ENCODE measurements at regions not wholly inside any gene's neighbourhood (a gene's known extent, or its start where the extent isn't known, plus 50 kb on each side); places are given as distances from the start of the nearest gene placed in this dataset.
A peak's percentile ranks its signal among the peaks of the same experiment; 100 is the strongest.

DNA sequence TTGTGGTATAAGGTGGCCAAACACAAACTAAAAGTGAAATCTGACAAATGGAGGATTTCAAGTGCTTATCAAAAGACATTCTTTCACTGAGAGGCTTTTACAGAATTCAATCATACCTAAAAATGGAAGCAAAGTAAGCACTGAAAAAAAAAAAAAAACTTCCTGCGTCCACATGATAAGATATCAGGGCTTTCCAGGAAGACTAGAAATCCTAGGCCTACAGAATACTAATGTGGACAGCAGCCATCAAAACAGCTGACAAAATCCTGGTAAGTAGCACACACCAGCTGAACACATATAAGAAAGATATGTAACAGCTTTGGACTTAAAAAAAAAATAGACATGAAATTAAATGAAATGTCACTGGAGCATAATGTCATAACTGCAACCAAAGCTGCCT, 178.2 kb downstream of the SUCLG1 start (continued):
- TF ChIP-seq HES1 (IDR thresholded peaks at IDR 0.05; ENCODE audit: low read depth): 0 out of 2 replicates have a peak, but pooled peaks have one; percentile 46
- no peak for TF ChIP-seq L3MBTL2 (IDR thresholded peaks at IDR 0.05)
- TF ChIP-seq, protein P1, sequence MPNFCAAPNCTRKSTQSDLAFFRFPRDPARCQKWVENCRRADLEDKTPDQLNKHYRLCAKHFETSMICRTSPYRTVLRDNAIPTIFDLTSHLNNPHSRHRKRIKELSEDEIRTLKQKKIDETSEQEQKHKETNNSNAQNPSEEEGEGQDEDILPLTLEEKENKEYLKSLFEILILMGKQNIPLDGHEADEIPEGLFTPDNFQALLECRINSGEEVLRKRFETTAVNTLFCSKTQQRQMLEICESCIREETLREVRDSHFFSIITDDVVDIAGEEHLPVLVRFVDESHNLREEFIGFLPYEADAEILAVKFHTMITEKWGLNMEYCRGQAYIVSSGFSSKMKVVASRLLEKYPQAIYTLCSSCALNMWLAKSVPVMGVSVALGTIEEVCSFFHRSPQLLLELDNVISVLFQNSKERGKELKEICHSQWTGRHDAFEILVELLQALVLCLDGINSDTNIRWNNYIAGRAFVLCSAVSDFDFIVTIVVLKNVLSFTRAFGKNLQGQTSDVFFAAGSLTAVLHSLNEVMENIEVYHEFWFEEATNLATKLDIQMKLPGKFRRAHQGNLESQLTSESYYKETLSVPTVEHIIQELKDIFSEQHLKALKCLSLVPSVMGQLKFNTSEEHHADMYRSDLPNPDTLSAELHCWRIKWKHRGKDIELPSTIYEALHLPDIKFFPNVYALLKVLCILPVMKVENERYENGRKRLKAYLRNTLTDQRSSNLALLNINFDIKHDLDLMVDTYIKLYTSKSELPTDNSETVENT (CRISPR knock-in tag; IDR thresholded peaks at IDR 0.05): no peak
- no peak for TF ChIP-seq LEF1 (IDR thresholded peaks at IDR 0.05)
- TF ChIP-seq NFXL1 (CRISPR knock-in tag; IDR thresholded peaks at IDR 0.05): no peak
- TF ChIP-seq CTCFL (IDR thresholded peaks at IDR 0.05; ENCODE audit: borderline replicate concordance, insufficient read depth, low read depth, low read length, poor library complexity, severe bottlenecking): no peak
- TF ChIP-seq, protein P2, sequence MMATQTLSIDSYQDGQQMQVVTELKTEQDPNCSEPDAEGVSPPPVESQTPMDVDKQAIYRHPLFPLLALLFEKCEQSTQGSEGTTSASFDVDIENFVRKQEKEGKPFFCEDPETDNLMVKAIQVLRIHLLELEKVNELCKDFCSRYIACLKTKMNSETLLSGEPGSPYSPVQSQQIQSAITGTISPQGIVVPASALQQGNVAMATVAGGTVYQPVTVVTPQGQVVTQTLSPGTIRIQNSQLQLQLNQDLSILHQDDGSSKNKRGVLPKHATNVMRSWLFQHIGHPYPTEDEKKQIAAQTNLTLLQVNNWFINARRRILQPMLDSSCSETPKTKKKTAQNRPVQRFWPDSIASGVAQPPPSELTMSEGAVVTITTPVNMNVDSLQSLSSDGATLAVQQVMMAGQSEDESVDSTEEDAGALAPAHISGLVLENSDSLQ (IDR thresholded peaks at IDR 0.05): no peak
- no peak for TF ChIP-seq MBD2 (IDR thresholded peaks at IDR 0.05; ENCODE audit: borderline replicate concordance, low read depth)
- no peak for TF ChIP-seq GATAD2A (IDR thresholded peaks at IDR 0.05)
- 0 out of 2 replicates have a peak, but pooled peaks have one; percentile 17 for TF ChIP-seq MEF2D (tag; conservative IDR thresholded peaks at IDR 0.05; ENCODE audit: low read depth)
- no peak for TF ChIP-seq PHTF2 (CRISPR knock-in tag; IDR thresholded peaks at IDR 0.05)
- no peak for TF ChIP-seq ZNF12 (CRISPR knock-in tag; IDR thresholded peaks at IDR 0.05)
- TF ChIP-seq ZC3H11A (IDR thresholded peaks at IDR 0.05; ENCODE audit: low read depth, low read length): no peak
- TF ChIP-seq SMARCA4 (IDR thresholded peaks at IDR 0.05): peak; percentile 77
- no peak for TF ChIP-seq ARID4B (CRISPR knock-in tag; IDR thresholded peaks at IDR 0.05)
- peak in 1 of 2 experiments; percentile 69; a peak in 2 of 4 replicates for TF ChIP-seq RCOR1 (IDR thresholded peaks at IDR 0.05; ENCODE audit: borderline replicate concordance in 1 of 2, low read depth in 2 of 2, low read length in 2 of 2)
- no peak for TF ChIP-seq BCOR (IDR thresholded peaks at IDR 0.05)
- TF ChIP-seq KDM1A (IDR thresholded peaks at IDR 0.05): peak; percentile 62 to 80
- no peak for TF ChIP-seq USF1 (CRISPR knock-in tag; IDR thresholded peaks at IDR 0.05)
- no peak for TF ChIP-seq PHF20 (IDR thresholded peaks at IDR 0.05; ENCODE audit: partially characterized antibody)
